HG02973 (cell line): ENCODE measurements at regions not wholly inside any gene's neighbourhood (a gene's known extent, or its start where the extent isn't known, plus 50 kb on each side); places are given as distances from the start of the nearest gene placed in this dataset.
"Not testable (repeated sequence)": the region's sequence is repeated elsewhere in the genome, so short reads cannot be mapped to it uniquely, and the experiment has no call there.

Experiments
- ATAC-seq: cut with Tn5 transposase; IDR thresholded peaks from one replicate; pipeline ENCODE4 v1.9.1; 2021; ENCODE audit warnings: moderate library complexity; ENCODE audit not compliant: unreplicated experiment

DNA sequence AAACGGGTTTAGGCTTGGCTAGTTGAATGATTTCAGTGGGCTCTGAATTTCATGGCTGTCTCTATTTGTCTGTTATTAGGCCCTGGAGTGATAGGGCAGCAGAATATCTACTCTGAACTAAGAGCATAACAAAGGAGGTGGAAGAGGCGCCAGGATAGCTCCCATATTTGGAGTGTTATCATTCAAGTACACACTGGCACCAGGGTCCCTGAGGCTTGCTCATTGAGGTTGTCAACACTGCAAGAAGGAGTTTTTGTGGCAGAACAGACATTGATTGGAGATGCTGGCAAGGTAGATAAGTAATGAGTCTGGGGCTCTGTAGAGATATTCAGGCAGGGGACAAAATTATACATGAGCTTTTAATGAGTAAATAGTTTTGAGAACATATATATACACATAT is 1748.4 kb downstream of the MRPL39 start:
- ATAC-seq: no peak

DNA sequence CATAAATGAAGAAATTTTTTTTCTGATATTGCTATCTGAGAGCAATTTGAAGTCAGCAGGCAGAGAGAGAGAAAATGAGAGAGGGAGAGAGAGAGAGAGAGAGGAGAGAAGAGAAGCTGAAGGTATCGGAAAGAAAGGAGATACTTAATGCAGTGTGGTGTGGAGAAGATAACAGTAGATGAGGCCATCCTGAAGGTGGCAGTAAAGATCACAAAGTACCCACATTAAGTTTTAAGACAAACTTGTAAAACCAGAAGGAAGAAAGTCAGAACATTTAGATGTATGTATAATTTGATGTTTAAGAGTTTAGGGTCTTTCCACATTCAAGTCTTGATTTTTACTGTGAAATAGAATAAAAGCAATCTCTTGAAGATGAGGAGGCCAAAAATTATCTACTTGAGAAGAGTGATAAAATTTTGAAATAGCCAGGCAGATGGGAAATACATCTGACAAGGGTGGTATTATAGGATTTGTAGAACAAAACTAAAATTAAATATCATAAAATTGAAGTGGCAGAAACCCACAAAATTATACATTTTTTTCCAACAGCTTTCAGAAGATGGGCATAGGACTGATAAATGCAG is 1753.4 kb downstream of the MRPL39 start:
- no peak for ATAC-seq

DNA sequence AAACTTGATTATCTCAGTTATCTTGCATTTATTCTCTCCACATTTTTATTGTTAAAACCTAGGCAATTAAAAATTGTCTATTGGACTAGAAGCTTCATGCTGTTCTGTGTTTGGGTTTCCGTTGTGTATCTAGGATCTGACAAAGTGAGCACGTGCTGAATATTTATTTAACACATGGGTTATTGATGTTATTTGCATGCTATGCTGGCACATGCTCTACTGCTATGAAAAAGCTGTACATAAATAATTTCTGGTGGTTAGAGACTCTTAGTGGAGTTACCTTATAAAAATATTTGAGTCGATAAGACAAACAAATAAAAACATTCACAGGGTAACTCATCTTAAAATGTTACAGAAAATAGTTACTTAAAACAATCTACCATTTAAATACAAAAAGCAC is 1769.7 kb downstream of the MRPL39 start:
- ATAC-seq: no peak

DNA sequence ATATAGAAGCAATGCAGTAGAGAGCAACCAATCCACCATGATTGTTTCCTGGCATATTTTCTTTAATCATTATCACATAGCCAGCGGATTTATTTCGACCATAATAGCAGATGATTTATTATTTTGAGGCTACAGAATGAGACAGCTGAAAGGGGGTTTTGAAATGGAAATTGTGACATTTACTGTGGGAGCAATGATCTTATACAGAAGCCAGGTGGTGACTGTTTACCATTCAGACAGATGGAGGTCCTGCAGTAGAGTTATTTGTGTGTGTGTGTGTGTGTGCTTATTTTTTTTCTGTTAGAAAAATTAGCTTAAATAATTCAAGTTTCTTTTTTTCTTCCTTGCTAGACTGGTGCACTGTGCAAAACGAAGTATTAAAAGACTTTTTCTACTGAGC is 1784.5 kb downstream of the MRPL39 start:
- no peak for ATAC-seq

DNA sequence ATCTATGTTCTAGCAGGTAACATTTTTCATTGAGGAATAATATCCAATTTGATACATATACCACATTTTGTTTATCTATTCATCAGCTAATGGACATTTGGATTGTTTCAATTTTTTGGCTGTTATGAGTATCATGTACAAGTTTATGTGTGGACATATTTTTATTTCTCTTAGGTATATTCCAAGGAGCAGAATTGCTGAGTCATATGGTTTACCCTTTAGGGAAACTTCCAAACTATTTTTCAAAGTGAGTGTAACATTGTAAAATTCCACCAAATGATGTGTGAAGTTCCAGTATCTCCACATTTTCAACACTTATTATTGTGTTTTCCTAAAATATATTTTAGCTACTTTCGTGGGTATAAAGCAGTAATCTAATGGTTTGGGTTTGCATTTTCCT is 1789.9 kb downstream of the MRPL39 start:
- ATAC-seq: no peak

DNA sequence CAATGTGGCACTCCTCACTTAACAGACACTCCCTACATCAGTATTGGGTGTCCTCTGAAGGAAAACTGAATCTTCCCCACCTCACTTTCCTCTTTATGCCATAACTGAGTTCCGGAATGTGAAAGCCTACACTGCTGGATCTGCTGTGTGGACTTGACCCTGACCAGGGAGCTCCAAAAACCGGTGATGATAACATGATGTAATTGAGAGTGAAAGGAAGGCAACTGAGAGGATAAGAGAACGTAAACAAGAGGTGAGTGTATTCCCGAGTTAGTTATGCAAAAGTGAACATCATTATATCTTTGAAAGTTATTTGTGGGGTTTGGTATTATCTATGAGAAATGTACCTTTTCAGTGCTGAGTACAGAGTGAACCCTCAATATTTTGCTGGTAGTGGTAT is 1794.8 kb downstream of the MRPL39 start:
- no peak for ATAC-seq

DNA sequence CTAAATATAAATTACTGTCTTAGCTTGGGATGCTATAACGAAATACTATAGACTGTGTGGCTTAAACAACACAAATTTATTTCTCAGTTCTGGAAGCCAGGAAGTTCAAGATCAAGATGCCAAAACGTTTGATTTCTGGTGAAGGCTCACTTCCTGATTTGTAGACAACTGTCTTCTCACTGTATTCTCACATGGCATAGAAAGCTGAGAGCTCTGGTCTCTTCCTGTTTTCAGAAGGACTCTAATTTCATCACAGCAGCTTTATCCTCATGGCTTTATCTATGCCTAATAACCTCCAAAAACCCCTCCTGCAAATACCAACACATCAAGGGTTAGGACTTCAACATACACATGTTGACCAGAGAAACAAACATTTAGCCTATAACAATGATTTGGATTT is 1795.5 kb downstream of the MRPL39 start:
- ATAC-seq: no peak

DNA sequence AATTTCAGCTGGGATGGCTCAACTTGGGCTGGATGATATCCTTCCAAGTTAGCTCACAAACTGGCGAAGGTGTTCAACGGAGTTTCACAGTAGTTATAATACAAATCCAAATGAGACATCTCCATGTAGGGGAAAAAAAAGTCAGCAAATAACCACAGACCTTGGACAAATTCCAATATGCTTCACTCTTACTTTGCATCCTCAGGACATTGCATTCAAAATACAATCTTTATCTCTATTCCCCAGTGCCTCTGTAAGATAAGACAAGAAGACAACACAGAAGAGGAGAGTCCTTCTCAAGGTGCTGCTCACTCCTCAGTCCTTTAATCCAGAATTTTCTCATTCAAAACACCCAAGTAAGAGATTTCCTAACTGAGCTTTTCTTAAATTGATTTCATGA is 1797.7 kb downstream of the MRPL39 start:
- ATAC-seq: no peak

DNA sequence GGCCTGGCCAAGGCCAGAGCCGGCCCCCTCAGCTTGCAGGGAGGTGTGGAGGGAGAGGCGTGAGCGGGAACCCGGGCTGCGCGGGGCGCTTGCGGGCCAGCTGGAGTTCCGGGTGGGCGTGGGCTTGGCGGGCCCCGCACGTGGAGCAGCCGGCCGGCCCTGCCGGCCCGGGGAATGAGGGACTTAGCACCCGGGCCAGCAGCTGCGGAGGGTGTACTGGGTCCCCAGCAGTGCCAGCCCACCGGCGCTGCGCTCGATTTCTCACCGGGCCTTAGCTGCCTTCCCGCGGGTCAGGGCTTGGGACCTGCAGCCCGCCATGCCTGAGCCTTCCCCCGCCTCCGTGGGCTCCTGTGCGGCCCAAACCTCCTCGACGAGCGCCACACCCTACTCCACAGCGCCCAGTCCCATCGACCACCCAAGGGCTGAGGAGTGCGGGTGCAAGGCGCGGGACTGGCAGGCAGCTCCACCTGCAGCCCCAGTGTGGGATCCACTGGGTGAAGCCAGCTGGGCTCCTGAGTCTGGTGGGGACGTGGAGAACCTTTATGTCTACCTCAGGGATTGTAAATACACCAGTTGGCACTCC is 1800.2 kb downstream of the MRPL39 start:
- ATAC-seq: not testable (repeated sequence)

DNA sequence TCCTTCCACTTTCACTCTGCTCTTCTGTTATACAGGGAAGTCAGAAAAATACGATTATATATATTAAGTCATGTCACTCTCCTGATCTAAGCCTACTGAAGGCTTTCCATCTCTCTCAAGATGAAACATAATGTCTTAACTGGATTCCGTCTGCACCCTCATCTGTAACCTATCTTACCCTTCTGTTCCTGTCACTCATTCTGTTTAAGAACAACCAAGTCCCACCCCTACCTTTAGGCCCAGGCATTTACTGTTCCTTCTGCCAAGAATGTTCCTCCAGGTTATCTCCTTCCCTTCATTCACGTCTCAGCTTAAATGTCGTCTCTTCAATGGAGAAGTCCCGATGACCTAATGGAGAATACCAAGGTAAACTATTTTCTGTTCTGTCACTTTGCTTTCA is 1802.4 kb downstream of the MRPL39 start:
- ATAC-seq: no peak

DNA sequence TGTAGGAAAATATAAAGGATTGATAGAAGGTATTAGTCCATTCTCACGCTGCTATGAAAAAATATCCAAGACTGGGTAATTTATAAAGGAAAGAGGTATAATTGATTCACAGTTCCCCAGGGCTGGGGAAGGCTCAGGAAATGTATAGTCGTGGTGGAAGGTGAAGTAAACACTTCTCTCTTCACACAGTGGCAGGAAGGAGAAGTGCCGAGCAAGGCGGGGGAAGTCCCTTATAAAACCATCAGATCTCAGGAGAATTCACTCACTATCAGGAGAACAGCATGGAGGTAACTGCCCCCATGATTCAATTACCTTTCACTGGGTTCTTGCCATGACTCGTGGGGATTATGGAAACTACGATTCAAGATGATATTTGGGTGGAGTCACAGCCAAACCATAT is 1806.0 kb downstream of the MRPL39 start:
- no peak for ATAC-seq

DNA sequence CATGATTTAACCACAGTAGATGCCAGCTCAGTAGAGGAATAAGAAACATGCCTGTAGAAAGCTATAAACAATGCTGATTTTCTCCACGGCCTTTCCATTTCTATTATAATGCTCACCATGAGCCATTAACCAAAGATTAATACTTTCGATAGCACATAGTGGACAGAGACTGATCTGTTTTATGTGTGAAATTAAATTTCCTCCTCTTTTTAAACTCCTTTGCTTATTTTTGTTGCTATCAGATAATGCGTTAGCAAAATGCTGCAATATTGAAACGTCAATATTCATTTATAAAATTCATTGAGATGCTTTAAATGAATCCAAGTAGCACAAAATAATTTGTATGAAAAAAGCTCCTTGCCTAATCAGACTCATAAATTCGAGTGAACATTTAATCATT is 1807.9 kb downstream of the MRPL39 start:
- no peak for ATAC-seq

DNA sequence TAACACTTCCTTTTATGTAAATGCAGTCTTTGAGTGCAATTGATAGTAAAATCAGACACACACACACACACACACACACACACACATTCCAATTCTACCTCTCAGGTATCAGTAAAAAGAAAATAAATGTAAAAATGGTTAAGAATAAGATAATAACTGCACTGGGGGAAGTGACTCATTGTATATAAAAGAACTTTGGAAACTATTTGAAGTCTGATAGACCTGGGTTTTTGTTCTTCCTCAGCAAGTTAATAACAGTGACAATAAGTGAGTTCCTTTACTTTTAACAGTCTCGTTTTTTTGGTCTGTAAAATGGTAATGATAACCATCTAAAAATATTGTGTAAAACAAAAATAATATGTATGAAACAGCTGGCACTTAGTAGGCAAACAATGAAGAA is 1815.0 kb downstream of the MRPL39 start:
- ATAC-seq: no peak

DNA sequence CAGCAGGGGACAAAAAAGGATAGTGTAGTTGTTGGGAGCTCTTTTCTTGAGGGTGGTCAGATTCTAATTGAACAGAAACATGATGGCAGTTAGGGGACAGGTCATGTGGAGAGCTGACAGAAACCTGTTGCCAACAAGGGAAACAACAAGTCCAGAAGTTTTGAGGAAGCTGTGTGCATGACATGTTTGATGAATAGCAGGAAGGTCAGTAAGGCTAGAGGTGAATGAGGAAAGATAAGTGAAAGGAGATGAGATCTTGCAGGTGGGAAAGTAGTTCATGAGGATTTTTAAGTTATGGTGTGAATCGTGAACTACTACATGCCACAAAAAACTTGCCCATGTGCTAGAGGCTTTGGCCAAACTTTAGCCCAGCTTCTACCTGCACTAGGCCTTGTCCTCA is 1817.4 kb downstream of the MRPL39 start:
- no peak for ATAC-seq

DNA sequence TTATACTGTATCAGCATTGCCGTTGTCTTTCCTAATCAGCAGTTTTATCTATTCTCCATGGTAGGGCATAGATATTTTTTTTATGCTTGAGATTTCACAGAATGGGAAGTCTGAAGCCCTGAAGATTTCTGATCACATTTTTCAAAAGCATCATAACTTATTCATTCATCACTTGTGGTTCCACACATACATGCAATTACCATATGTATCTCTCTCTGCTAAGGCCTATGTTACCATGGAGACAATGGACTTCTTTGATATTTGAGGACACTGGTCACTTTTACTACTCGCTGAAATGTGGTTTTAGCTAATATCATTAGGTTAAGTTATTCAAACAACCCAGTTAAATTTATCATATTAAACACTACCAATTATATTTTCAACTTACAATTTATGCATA is 1827.0 kb downstream of the MRPL39 start:
- no peak for ATAC-seq

DNA sequence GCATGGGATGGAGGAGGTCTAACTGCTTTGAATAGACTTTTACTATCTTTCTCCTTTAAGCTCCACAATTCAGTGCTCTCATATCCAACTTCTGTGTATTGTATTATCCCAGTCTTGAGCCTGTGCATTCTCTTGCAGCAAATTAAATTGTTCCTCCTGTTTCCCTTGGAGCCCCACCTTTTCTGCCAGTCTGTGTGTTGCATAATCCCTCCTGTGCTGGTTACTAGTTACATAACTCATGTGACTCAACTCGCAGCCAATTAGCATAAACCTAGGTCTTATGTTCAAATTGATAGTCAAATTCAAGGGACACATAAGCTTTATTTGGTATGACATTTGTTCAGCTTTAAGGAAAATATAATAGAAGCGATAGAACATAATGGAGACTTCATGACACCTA is 1863.5 kb downstream of the MRPL39 start:
- ATAC-seq: no peak

DNA sequence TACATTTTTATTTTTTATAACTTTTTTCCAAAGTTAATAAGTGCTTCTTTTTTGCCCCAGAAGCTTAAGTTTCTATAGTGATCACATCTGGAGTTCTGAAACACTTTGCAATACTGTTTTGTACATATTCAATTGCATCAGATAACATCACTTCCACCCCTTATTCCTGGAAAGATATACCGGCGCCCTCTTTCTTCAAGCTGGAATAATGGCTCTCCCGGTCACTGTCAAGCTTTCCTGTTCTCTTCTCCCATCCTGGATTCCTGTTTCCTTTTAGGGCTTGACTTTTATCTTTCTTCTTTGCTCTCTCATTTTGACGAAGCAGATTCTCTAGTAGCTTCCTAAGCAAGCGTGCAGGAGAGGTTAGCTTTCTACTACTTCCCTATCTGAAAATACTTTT is 1866.8 kb downstream of the MRPL39 start:
- no peak for ATAC-seq

DNA sequence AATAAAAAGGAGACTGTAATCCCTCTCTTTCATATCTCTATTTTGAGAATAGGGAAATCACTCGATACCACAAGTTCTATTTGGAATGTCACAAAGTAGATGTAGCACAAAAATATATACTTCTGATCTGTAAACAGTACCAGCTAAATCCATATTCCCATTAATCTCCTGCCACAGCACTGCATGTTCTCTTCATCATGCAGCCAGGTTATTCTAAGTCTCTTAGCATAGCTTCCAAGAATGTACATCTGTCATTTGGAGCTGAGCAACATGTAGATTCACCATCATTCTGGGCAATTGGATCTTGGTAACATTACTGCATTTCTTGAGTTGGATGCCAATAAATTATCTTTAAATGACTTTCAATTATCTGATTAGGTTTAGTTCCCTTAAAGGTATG is 1874.5 kb downstream of the MRPL39 start:
- no peak for ATAC-seq

DNA sequence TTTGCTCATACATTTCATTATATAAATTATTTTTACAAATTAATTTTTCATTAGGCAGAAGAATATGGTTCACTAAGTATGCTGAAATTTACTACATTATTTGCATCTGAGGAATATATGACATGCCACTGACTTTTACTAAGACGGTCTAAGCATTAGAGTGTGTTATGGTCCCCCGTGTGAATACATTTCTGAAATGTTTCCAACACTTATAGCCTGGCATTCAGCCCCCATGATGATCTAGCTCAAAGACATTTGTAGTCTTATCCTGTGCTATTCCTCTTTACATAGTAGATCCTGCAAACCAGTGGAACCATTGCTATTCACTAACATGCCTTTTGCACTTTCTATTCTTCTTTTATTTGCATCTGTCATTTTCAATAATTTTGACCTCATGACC is 1878.0 kb downstream of the MRPL39 start:
- no peak for ATAC-seq

DNA sequence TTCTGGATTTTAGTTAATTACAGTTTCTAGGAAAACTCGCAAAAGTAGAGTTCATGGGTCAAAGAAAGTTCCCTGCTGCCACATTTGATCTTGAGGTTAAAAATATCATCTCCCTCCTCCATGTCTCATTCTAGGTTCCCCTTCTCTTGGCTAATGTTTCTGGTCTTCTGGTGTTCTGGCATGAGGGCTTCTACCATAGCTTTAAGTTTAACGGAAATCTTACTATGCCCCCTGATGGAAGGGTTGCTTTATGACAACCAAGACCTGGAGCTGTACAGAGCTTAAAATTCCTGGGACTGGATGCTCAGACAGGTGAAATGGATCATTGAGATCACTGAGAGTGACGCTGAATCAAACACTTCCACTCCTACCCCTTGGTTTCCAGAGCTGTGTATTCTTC is 1881.7 kb downstream of the MRPL39 start:
- ATAC-seq: no peak

DNA sequence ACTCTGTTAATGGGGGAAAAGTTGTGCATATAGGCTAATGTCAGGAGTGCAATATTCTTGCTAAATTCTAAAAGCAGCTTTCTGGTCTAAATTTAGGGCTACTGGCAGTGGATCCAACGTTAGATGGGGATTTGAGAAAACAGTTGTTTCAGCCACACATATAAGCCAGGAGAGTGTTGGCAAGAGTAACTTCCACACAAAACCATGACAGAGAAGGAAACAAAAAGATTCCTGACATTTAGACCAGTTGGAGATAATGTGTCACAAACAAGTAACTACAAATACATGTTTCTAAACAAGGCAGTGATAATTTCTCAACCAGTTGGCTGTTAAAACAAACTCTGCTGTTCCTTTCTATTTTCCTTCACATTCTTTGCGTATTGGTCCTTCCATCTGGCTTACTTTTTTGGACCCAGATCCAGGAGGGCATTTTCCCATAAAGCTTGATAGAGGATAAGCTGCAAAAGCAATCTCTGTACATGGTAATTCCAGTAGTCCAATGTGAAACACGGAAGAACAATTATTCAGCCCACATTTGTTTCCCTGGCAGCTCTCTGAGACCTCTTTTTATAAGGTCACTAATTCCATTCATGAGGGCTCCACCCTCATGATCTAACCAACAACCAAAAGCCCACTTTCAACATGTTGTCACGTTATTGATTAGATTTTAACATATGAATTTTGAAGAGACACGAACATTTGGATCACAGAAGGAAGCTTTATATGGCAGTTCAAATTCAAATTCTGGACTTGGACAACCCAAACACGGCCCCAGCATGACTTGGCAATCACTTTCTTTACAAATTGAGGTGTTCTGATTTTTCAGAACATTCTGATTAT is 1888.6 kb downstream of the MRPL39 start:
- ATAC-seq: no peak

DNA sequence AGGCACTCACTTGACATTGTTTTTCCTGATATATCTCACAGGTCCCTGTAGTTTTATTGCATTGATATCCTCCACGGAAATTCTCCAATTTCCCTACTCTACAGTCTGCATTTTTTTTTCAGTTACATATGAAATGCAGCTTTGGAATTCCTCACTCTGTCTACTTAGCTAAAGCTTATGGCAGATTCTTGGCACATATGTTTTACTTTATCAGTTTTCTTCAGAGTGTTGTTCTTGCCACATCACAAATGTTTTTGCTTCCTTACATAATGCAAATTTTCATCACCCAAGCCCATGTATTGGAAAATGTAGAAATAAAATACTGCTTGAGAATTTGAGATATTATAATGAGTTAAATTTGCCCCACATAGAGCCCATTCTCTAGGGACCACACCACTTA is 1895.1 kb downstream of the MRPL39 start:
- no peak for ATAC-seq
